ENCODE measurements at regions not wholly inside any gene's neighbourhood (a gene's known extent, or its start where the extent isn't known, plus 50 kb on each side); places are given as distances from the start of the nearest gene placed in this dataset.
"Not testable (repeated sequence)": the region's sequence is repeated elsewhere in the genome, so short reads cannot be mapped to it uniquely, and the experiment has no call there.

DNA sequence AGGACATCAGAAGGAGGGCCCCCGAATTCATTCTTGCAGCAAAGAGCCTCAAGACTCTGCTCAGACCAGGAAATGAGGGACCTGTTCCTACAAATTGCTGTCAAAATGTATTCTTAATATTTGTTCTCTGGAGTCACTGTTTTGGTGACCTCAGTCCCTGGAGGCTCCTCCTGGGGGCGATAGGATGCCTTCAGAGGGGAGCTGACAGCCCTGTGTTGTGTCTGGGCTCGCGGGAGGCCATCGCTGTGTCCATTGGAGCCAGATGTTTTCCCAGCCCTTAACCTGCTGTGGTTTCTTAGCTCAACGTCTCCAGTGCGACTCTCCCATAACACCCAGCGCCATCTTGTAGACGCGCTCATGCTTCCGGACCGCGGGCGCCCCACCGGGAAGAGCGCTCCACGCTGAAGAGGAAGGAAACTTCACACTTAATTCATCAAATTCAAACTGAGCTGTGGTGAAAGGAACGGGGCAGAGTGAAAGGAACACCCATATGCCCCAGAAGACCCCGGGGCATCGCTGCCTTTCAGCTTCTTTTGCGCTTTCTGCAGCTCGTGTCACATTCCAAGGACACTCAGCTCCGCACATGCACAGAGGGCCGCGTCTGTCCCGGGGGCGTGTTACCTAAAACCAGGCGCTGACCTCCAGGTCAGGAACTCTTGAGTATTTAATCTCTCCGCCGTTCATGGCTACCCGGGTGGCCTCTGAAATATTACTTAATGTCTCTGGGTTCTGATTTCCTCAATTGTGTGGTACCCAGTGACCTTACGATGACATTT, 112.3 kb upstream of the GDNF start:
- no peak for DNase-seq

DNA sequence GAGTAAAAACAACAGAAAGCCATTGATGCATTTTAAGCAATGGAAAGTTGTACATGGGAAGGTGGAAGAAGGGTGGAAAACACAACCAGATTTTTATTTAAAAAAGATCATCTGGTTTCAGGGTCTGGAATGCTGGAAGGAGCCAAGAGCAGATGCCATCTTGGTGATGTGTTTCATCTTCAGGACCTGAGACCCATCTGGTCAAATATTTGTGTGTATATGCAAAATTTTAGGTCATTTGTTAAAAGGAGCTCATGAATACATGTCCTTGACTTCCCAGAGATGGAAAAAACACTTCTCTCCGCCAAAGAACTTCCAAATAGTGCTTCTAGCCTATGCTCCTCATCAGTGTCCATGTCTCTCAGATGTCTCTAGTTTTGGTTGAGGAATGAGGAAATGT, 110.6 kb upstream of the GDNF start:
- DNase-seq, result no peak

- DNase-seq, result no peak
Measured at GRCh38 chr5:37945446-37945845, 105.6 kb upstream of the GDNF start.

GRCh38 chr5:37943136-37943535, 103.3 kb upstream of the GDNF start:
- DNase-seq, result not testable (repeated sequence)

DNA sequence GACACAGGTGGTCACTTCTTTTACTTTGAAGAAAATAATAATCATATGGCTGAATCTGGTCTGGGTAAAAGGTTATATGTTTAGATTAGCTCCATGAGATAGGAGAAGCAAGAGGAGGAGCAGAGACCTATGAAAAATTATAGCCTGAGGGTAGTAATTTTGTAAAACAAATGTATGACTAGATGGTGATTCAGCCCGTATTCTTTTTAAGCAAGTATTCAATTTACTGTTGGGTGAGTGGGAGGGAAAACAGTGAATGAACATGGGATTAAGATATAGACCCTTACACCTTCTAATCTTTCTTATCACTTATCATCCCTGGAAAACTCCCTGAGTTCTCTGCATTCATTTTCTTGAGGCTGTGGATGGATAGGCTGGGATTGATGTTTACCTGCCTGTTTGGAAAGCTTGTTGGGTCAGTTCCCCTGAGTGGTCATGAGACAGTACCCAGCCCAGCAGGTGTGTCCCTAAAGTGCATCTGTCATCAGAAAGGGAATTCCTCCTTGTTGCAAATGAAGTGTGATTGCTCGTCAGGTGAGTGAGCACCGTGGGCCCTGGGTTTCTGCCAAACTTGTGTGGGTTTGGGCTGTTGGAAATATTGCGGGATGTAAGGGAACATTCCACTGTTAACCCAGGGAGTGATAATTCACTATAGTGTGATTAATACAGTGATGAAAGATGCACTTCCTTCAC, 101.2 kb upstream of the GDNF start:
- no peak for DNase-seq

GRCh38 chr5:37938861-37939260, 99.0 kb upstream of the GDNF start:
- no peak for DNase-seq

- no peak for DNase-seq
Measured at GRCh38 chr5:37938076-37938852, 98.4 kb upstream of the GDNF start.

- DNase-seq, result no peak
Measured at GRCh38 chr5:37936091-37936490, 96.2 kb upstream of the GDNF start.

- no peak for DNase-seq
Measured at GRCh38 chr5:37933576-37933975, 93.7 kb upstream of the GDNF start.

DNA sequence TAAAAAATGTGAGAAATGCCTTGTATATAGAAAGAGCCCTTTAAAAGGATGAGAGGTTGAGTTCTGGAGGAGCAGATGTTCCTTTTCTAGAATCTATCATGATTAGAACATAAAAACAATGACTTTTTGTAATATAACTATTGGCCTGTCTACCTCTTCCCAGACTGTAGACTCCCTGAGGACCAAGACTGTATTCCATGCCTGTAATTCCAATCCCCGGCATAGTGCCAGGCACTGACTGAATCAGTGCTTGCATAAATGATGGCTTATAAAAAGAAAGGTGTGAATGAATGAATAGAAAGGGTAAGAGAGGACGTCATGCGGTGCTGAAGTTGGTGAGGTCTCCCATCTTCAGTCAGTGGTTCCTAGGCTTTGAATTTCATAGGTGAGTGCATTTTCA, 92.6 kb upstream of the GDNF start:
- DNase-seq, result no peak

- no peak for DNase-seq
Measured at GRCh38 chr5:37931541-37931940, 91.7 kb upstream of the GDNF start.

DNA sequence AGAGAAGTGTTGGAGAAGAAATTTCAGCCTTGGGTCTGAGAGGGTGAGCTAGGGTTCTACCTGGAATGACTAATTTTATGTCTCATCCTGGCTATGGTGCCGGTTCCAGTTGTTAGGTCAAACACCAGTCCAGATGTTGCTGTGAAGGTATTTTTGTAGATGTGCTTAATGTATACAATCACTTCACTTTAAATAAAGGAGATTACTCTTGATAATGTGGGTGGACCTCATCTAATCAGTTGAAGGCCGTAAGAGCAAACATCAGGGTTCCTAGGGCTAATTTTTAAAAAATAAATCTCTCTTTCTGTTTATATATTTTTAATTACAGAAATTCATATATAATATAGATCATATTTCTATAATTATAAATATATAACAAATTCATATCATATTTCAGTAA, 90.5 kb upstream of the GDNF start:
- no peak for DNase-seq

- no peak for DNase-seq
Measured at GRCh38 chr5:37929791-37930190, 90.0 kb upstream of the GDNF start.

DNA sequence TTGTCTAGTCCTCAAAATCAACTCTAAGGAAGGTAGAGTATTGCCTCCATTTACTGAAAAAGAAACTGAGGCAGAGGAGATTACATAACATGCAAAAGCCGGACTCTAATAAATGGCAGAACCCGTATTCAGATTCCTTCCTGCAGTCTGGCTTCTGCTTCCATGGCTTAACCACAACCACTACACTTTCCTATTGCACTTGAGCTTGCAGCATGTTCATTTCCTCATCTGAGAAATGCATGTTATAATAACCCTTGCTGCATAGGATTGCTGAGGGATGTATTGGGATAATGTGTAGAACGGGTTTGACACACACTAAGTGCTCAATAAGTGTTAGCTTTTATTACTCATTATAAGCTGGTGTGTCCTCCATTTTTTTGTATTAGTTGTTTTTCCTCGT, 87.9 kb upstream of the GDNF start:
- DNase-seq, result not testable (repeated sequence)

DNA sequence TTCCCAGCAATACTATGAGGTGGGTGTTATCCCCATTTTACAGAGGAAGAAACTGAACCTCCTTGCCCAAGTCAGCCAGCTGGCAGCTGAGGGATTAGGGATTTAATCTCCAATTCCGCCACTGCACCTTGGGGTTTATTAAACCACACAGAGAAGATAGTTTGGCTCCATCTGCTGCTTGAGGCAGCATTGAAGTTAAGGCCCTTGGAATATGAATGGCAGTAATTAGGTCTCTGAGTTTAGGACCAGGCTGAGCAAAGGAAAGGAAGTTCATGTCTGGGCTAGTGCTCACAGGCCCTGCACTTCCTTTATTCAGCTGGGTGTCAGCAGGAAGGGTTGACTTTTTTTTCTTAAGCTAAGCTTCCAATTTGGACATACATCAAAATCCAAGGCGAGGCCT, 86.9 kb upstream of the GDNF start:
- DNase-seq, result no peak

- DNase-seq, result no peak
Measured at GRCh38 chr5:37921452-37921851, 81.6 kb upstream of the GDNF start.

- DNase-seq, result no peak
Measured at GRCh38 chr5:37918424-37918823, 78.6 kb upstream of the GDNF start.

DNA sequence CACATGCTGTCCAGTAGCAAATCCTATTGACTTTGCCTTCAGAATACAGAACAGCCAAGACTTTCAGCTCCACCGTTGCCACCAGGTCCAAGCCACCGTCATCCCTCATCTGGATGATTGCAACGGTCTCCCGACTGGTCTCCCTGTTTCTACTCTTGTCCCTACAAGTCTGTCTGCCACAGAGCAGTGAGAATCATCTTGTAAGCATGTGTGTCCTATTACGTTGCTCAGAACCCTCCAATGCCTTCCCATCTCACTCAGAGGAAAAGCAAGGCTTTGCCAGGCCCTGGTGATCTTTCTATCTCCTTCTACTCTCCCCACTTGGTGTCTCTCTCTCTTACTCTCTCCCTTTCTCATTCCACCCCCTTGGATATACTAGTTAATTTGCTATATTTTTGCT, 76.7 kb upstream of the GDNF start:
- DNase-seq, result no peak

- DNase-seq, result no peak
Measured at GRCh38 chr5:37915097-37915736, 75.4 kb upstream of the GDNF start.

DNA sequence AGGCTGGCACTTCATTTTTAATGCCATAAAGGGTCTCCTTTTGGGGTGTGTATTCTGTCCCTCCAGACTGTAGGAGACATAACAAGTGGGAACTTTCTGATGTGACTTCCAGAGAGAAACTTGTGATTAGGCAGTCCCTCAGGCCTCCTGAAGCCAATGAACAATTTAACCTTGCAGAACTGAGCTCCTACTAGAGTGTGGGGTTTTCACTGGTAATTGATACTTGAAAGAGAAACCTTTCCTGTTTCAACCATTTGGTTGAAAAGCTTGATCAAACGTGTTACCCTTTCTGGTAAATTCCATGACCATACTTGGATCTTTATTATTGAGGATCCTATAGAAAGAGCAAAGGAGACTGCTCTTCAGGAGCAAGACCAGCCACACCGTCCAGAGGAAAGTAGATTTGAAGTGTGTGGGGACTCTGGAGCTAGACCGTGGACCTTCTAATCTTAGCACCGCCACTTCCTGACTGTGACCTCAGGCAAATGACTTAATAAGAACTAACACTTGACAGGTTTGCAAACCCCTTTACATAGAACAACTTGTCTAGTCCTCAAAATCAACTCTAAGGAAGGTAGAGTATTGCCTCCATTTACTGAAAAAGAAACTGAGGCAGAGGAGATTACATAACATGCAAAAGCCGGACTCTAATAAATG, 69.9 kb upstream of the GDNF start:
- DNase-seq, result not testable (repeated sequence)

GRCh38 chr5:37906416-37906815, 66.6 kb upstream of the GDNF start:
- no peak for DNase-seq

DNA sequence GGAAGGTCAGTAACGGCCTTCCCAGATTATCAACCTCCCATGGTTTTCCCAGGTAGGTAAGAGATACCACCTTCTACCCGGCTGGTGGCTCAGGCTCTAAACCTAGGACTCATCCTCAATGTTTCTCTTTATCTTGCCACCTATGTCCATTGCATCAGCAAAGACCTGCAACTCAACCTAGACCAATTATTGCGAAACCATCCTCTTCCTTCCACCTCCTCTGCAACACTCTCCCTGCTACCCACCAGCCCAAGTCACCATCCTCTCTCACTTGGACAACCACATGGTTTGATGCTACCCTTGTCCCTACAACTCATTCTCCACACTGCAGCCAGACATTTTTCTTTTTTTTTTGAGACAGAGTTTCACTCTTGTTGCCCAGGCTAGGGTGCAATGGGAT, 65.4 kb upstream of the GDNF start:
- no peak for DNase-seq

DNA sequence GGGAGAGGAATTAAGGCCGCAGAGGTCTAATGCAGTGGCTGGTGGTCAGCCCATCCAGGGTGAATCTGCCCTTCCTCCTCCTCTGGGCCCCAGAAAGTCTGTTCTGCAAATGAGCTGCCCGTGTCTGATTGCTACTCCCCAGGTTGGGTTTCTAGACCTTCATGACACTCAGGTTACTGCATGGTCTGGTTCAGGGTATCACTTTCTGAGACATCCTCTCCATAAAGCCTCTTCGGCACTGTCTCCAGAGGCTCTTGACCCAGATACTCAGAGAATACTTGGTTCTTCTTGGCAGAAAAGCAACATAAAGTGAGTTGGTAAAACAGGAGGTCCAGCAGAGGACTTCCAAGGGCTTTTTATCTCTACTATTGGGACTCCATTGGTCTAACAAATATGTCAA, 62.5 kb upstream of the GDNF start:
- no peak for DNase-seq
